HG03280 (cell line): ENCODE measurements at regions not wholly inside any gene's neighbourhood (a gene's known extent, or its start where the extent isn't known, plus 50 kb on each side); places are given as distances from the start of the nearest gene placed in this dataset.

Experiments used
- ATAC-seq: cut with Tn5 transposase; IDR thresholded peaks from one replicate; pipeline ENCODE4 v1.9.1; 2021; ENCODE audit warnings: mild to moderate bottlenecking, moderate library complexity; ENCODE audit not compliant: unreplicated experiment

DNA sequence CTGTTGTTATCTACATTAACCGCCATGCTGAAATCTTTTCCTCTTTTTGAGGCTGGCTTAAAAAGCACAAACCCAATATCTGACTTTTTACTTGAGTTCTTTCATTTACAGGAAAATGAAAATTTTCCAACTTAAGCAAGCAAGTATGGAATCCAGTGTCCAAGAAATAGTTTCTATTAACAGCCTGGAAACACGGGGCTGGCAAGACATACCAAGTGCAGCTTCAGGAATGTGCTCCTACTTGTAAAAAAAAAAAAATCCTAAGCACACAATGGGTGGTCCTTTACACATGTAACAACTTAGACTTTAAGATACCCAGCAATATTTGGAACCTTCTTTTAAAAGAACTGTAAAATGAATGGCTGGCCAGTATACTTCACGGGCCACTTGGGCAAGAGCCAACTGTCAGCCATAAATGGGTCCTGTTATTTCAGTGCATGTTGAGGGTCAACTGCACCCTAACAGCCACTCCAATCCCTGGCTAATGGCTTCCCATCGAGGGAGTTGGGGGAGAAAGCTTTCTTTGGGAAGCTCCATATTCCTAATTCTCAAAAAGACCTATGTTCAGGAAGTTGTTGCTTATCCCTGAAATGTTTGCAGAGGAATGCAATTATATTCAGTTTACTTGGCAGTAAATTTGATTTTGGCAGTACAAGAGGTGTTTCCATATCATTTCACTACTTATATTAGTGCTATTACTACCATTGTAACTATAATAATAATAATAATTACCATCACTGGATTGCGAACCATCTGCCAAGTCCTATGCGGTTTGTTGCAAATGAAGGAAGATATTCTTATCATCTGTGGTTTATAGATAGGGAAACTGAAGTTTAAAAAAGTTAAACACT lies 236.4 kb upstream of the TMEM72 start:
- ATAC-seq: no peak

DNA sequence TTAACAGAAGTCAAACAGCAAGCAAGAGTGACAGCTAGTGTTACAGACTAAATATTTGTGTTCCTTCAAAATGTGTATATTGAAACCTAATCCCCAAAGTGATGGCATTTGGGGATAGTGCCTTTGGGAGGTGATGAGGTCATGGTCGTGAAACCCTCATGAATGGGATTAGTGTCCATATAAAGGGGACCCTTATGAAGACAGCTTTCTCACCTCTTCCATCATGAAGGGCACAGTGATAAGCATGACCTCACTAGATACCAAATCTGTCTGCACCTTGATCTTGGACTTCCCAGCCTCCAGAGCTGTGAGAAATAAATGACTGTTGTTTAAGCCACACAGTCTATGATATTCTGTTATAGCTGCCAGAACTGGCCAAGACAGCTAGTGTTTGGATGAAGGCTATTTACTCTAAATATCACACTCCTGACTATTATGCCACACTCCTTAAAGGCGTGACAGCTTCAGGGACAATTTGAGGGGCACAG lies 235.7 kb upstream of the TMEM72 start:
- no peak for ATAC-seq

DNA sequence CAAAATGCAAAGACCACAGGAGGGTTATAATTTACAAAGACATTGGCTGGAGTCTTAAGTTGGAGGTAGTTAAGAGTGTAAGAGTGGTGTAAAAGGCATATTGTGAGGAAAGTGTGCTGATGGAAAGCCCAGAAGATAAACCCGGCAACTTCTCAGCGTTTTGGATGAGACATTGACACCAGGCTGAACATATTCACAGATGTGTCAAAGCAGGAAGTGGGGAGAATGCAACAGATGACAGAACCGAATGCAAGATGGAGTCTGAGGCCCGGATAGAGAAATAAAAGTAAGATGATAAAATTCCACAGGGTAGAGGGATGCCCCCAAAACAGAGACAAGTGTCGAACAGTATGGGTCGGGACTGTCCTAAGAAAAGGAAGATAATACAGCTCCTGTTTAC lies 230.4 kb upstream of the TMEM72 start:
- no peak for ATAC-seq

DNA sequence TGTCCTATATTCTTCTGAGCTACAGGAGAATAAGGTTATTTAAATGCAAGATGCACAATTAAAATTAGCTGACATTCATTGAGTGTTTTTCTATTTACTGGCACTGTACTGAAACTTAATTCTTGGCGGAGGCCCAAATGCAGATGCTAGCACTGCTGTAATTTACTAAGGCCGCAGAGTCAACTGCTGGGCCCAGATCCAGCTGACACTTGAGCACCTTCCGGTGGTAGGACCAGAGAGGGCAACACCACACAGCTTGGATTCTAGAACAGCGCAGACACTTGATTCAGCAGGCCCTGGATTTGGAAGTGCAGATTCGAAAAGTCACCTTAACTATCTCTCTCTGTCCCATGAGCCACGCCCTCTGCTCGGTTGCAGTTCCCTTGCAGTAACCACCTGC lies 228.6 kb upstream of the TMEM72 start:
- ATAC-seq: no peak

DNA sequence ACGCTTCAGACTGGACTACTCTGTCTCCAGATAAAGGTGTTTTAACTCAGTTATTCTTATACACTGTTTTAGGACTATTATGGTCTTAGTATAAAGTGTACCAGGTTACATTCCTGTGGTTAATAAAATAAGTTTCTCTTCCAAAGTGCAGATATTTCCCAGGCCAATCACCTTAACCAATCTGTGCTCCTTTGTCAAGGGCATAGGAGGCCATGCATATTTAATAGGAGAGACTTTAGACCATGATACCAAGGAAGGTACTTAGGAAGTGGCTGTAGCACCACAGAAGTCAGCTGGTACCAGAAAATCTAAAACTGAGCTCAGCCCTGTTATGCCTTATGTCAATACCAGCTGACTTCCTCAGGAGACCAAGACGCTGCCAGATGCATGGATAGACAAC lies 226.5 kb upstream of the TMEM72 start:
- ATAC-seq: no peak

DNA sequence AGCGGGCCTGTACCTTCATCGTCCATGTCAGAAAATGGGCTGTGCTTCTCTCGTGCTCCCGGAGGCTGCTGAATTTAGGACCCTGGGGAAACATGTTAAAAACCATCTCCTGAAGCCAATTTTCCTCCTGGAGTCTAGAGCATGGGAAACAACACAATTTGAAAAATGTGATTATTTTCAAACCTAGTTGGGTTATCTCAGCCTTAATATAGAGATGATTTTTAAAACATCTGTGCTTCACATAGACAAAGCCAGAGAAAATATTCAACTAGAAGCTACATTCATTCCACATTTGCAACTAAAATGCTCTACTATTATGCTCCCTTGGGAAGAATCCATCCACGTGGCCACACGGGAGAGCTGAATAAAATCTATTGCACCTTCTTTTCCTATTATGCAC lies 225.9 kb upstream of the TMEM72 start:
- no peak for ATAC-seq

DNA sequence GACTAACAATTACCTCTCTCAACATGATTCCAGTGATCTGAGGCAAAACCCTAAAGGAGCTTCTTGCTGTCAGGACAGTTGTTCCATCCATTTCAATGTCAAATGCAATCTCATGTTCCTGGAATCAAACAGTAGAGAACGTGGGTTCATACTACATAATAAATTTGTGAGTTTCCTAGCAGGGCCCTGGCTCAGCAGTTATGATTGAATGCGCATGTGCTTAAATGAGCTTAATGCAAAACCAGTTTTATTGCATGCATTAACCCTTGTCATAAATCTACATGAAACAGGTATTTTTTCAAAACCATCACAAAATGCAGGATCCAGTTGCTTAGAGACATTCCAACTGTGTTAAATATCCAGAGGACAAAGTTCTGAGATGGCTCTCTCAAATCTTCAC lies 225.4 kb upstream of the TMEM72 start:
- no peak for ATAC-seq

DNA sequence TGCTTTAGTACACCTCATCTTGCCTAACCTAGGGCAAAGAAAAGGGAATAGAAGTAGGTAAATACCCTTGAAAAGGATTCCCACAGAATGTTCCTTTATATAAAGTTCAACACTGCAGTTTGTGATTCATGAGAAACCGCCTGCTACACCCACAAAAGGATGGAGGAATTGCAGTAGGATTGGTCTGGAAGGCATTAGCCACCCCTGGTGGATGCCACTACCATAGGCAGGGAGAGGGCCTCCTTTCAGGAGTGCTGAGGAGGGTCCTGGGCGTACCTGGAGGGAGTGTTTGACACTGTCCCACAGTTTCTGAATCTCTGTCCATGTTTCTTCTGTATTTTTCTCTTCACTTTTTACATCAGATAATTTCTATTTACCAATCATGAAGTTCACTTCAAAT lies 221.8 kb upstream of the TMEM72 start:
- ATAC-seq: no peak

DNA sequence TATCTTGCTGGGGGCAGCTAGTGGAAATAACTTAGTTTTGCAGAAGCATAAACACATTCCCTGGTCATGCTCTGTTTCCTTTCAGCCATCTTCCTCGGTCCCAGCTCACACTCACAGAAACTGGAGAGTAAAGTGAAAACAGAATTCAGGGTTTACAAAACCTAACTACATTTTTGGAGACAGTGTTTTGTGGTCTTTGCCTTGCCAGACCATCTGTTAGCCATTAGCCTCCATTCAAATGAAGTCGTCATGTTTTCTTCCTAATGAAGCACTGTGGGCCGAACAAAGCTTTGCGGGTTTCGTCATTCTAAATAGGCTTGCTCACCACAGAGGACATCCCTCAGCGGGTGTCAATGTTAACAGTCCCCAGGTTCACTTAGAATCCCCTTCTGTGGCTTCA lies 214.6 kb upstream of the TMEM72 start:
- ATAC-seq: no peak

DNA sequence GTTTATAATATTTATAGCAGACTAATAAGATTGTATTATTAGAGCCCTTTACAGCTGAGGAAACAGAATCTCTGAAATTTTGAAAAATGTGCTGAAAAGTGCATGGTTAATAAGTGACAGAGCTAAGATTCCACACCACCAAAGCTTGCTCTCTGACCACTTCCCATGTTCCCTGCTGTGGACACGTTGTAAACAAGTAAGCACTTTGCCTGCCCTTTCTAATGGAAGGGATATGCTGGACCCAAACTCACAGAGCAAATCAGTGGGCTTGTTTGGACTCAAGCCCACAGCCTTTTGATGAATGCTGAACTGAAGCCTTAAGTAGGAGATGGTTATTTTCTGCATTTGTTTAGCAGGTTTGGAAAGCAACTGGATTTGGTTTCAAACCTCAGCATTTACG lies 214.0 kb upstream of the TMEM72 start:
- no peak for ATAC-seq

DNA sequence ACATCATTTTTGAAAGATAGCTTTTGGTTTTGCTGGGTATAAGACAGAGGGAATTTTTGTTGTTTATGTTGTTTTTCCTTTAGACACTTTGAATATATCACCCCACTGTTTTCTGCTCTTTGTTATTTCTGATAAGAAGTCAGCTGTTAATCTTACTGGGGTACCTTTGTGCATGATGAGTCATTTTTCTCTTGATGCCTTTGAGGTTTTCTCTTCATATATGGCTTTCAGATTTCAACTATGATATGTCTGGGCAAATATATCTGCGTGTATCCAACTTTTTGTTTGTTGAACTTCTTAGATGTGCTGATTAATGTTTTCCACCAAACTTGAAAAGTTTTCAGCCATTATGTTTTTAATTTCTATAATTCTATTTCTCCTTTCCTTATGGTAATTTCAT lies 208.6 kb upstream of the TMEM72 start:
- no peak for ATAC-seq

DNA sequence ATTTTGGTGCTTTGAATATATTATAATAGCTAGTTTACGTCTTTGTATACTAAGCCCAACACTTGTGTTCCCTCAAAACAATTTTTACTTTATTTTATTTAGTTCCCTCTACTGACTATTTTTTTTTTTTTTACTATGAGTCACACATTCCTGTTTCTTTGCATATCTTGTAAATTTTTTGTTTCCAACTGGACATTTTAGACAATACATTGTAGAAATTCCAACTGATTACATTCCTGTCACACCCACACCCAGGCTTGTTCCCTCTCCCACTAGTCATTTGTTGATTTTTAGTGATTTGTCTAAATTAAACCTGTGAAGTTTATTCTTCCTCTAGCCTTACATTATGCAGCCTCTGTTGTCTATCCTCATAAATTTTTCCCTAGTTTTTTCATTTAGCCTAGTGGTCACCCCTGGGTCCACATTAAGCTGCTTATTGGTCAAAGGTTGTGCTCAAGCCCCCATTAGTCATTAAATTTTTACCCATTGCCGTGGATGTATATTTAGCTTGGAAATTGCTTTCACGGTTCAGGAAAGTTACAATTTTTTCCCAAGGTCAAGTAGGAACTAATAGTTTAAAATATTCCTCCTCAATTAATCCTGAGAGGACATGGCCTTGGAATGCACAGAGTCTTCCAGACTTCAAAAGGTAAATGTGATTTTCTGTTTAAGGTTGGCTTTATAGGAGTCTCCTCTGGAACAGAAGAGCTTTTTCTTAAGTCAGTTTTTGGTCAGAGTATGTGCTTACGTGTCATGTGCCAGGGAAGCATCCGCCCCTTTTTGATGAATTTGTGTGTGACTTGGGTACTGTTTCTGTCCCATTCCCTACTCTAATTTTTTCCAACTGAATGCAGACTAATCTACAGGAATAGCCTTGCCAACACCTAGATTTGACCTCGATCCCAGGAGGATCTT lies 207.6 kb upstream of the TMEM72 start:
- no peak for ATAC-seq

DNA sequence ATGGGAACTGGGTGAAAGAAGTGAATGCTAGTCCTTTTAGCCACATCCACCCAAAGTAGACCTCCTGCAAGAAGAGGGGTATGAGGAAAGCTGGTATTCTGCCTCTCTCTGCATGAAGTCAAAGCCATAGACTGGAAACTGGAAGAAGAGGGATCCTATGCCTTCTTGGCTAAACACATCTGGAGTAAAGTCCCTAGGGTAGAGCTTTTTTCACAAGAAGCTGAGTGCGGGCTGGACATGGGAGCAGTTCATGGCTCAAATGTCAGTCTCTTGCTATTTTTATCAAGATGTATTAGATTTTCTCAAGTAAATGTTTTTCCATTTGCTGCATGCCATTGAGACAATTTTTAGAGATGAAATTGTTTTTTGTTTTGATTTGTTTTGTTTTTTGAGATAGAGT lies 206.5 kb upstream of the TMEM72 start:
- ATAC-seq: no peak

DNA sequence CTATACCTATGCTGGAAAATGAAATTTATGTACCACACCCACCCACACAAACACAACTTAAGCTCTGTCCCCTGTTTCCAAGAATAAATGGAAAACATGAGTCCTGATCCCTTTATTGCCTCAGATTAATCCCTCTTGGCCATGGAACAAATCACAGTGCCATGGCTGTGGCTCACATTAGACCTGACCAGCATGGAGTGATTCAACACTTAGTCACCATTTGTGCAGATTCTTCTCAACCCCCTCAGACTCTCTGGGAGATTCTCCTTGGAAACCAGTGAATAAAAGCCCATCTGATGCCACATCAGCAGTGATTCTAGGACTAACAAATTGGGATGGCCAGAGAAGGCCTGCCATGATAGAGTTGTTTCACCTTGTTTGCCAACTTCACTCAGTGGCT lies 204.4 kb upstream of the TMEM72 start:
- ATAC-seq: no peak

DNA sequence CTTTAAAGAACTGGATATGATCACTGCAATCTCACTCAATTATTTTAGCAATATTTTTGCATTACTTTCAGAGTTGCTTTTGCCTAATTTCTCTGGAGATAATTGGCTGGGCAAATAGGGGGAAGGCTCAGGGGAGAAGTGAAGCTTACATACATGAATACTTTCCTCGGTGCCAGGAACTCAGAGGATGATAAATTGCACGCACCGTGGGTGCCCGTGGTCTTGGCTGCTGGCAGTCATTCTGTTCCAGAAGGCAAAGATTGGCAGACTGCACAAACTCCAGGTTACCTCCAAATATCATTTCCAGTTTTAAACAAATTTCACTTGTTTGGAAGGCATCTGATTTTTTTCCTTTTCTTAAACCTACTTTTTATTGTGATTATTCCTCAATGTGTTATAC lies 197.8 kb upstream of the TMEM72 start:
- ATAC-seq: no peak

DNA sequence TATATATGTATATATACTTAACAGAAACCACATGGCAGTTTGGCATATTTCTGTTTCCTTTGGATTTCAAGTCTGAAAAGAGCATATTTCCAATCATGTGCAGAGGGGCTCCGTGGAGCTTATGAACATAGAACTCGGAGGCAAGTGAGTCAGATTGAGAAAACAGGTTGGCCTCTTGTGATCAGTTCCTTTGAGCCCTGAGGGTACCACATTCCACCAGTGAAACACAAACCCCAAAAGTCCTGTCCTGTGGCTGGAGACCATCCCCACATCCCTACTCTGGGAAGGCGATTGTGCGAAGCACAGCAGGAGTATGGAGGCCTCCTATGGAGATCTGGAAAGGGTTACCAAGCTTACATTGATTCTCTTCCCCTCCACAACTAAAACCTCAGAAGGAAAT lies 196.7 kb upstream of the TMEM72 start:
- ATAC-seq: no peak

DNA sequence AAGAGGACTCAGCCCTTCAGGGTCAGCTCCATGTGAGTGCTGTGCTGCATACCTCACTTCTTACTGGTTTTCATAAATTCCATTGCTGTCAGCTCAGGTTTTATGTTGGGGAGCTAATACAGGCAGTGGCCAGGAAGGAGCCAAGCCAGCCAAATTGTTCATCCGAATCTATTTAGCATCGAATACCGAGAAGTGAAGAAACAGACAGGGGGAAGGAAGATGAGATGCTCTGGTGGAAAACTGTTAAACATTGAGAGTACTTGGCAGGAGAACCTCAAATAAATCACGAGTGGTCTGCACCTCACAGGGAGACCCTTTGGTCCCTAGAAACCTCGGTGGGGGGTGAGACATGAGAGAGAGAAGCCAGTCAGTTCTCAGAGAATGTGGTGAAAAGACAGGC lies 196.0 kb upstream of the TMEM72 start:
- no peak for ATAC-seq

DNA sequence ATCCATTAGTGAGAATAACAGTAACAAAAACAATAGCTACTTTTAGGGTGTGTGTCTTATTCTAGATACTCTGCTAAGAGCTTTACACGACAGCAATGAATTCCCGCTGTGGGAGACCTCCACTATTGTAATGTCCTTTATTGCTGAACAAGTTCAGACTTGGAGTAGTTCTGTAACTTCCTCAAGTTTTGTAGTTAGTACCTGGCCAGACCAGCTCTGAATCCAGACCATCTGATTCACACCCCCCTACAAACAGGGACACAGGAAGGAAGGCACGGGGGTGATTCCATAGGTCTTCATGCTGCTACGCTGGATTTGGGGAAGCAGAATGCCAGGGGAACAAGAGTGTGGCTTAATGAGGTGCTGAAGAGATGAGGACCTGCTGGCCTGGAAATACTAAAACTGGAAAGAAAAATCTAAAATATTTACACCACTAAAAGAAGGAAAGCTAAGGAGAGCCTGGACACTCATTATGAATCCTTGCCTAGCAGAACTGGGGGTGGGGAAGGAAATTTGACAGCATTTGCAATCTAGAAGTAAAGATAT lies 194.6 kb upstream of the TMEM72 start:
- no peak for ATAC-seq

DNA sequence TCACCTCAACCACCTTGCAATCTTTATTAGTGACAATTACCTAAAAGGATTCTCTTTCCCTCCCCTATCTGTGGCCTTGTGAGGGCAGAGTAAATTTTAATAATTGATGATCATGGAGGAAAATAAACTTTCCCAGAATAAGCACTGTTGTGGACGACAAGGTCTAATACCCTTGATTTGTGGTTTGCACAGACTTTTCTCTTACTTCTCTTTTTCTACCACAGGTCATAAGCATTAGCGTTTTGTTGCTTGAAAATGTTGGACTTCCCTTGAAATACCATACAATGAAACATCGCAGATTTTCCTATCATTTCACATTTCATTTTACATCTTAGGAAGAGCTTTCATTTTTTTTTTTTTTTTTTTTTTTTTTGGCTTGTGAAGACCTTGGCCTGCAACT lies 188.1 kb upstream of the TMEM72 start:
- ATAC-seq: no peak

DNA sequence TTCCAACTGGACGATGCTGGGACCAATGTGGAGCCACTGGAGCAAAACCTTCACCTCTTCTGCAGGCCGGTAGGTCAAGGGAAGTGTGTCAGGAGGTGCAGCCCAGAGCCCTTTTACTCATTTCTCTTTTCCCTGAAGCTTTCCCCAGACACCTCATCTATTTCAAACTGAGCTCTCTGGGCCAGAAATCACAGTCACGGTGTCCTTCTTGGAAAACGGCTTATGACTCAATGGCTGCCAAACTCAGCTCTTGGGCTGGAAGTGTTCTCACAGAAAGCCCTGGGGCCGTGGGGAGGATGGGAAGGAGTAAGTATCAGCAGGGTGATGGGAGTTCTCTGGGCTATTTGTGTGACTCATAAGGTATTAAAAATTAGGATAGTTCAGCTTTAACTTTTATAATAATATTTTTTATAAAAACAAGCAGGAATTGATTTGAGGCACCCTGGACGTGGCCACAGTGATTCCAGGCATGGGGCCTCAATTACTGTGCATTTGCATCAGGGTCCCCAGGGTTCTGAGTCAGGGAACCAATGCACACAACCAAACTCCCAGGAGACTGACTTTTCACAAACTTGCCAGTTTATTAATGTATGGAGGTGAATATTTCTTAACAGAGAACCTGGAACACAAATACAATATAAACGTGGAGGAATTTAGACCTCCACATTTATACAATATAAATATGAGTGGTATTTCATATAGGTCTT lies 187.4 kb upstream of the TMEM72 start:
- no peak for ATAC-seq
